Myocyte (in vitro differentiated cells): ENCODE measurements at regions not wholly inside any gene's neighbourhood (a gene's known extent, or its start where the extent isn't known, plus 50 kb on each side); places are given as distances from the start of the nearest gene placed in this dataset.
"Not testable (repeated sequence)": the region's sequence is repeated elsewhere in the genome, so short reads cannot be mapped to it uniquely, and the experiment has no call there.

Source experiments
- DNase-seq: peaks from one replicate; pipeline ENCODE4 v3.0.0-alpha.2; 2012; ENCODE audit warnings: low read depth

GRCh38 chr2:149727927-149728326, 140.4 kb upstream of the MMADHC start:
- DNase-seq, result no peak

DNA sequence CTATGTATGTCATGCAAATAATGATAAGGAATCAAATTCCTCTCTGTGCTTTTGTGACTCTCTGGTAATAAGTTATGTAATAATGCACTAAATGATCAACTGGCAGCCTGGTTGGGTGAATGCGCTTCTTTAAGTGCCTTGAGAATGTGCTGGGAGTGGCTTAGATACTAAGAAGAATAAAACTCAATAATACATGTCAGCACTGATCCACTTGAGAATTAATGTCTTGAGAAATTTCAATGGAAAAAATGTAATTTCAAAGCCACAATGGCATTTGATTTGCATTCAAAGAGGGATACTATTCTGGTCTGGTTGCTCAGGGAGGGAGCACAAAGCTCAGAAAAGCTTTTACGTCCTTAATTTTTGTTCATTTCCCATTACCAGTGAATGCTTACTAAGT, 137.7 kb upstream of the MMADHC start:
- no peak for DNase-seq

- no peak for DNase-seq
Measured at GRCh38 chr2:149724091-149724490, 136.5 kb upstream of the MMADHC start.

- no peak for DNase-seq
Measured at GRCh38 chr2:149720615-149721014, 133.0 kb upstream of the MMADHC start.

DNA sequence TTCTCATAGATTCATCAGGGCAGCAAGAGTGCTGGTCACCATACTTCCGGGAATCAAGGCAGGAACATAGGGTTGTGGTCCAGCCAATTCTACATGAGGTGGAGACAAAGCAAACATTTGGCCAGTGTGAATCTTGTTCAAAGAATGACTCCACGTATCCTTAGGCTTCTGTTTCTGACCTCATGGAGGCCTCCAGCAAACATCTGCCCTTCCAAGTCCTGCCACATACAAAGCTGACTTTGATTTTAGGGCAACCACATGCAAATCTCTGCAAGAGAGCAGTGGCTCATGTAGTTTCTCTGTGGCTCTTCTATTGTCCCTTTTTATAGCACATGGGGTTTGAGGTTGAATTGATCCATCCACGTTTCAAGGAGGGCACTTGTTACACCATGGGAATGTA, 132.1 kb upstream of the MMADHC start:
- DNase-seq, result no peak

GRCh38 chr2:149716687-149717086, 129.1 kb upstream of the MMADHC start:
- DNase-seq, result no peak

DNA sequence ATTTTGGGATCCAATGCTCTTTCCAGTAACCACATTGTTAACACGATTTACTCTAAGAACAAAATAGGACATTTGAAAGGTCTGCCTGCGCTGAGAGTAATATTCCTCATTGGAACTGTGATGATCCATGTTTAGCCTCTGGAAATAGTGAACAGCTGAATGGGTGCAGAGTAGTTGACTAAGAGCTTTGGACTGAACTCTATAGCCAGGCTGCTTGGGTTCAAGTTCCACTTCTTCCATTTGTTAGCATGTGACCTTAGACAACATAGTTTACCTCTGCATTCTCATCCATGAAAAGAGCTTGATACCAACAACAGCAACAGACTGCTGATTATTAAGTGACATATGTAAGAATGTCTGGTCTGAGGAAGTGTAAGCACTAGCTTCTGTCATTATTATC, 128.3 kb upstream of the MMADHC start:
- peak; percentile 57 for DNase-seq

GRCh38 chr2:149715005-149715592, 127.5 kb upstream of the MMADHC start:
- peak; percentile 90 for DNase-seq

- no peak for DNase-seq
Measured at GRCh38 chr2:149709496-149710263, 122.1 kb upstream of the MMADHC start.

- no peak for DNase-seq
Measured at GRCh38 chr2:149703281-149703680, 115.7 kb upstream of the MMADHC start.

GRCh38 chr2:149702571-149702970, 115.0 kb upstream of the MMADHC start:
- no peak for DNase-seq

GRCh38 chr2:149701241-149701640, 113.7 kb upstream of the MMADHC start:
- no peak for DNase-seq

DNA sequence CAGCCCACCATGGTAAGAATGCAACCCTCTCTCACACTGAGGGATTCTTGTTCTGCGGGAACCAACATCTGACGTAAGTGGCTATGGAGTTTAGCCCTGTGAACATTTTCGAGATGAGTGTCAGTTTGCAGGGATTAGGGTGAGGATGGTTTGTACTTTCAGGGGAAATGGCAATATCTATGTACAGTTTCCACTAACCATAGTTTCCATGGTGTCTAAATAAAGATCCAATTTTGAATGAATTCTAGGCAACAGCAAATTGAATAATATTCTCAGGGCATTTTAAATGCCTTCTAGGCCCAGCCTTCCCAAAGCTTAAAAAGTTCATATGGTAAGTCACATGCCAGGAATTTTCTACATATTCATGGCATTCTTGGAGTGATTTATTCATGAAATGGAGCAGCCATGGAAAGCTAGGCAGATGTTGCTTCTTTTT, 105.4 kb upstream of the MMADHC start:
- DNase-seq, result peak; percentile 69

GRCh38 chr2:149690825-149691224, 103.2 kb upstream of the MMADHC start:
- DNase-seq, result peak; percentile 60

DNA sequence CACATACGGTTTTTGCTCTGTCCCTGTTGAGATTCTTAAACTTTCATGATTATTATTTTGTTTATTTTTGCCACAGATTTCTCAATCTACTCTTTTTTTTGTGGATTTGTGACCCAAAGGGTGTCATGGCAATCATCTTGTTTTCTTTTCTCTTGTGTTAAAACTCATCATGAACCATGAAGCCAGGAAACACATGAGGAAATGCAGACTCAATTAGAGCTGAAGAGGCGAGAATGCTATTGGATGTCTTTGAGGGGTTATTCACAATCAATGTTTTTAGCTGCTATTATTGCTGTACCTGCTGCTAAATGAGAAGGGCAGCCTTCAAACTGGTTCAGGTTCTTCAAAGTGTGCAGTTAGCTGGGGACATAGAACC, 99.5 kb upstream of the MMADHC start:
- peak; percentile 25 for DNase-seq

- DNase-seq, result peak; percentile 88
Measured at GRCh38 chr2:149686136-149687051, 98.8 kb upstream of the MMADHC start.

DNA sequence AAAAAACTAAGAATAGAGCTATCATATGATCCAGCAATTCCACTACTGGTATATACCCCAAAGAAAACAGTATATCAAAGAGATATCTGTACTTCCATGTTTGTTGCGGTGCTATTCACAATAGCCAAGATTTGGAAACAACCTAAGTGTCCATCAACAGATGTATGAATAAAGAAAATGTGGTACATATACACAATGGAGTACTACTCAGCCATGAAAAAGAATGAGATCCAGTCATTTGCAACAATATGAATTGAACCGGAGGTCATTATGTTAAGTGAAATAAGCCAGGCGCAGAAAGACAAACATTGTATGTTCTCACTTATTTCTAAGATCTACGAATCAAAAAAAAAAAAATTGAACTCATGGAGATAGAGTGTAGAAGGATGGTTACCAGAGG, 97.8 kb upstream of the MMADHC start:
- not testable (repeated sequence) for DNase-seq

GRCh38 chr2:149679286-149679685, 91.7 kb upstream of the MMADHC start:
- peak; percentile 71 for DNase-seq

GRCh38 chr2:149677416-149677815, 89.8 kb upstream of the MMADHC start:
- no peak for DNase-seq

- no peak for DNase-seq
Measured at GRCh38 chr2:149670086-149670485, 82.5 kb upstream of the MMADHC start.

DNA sequence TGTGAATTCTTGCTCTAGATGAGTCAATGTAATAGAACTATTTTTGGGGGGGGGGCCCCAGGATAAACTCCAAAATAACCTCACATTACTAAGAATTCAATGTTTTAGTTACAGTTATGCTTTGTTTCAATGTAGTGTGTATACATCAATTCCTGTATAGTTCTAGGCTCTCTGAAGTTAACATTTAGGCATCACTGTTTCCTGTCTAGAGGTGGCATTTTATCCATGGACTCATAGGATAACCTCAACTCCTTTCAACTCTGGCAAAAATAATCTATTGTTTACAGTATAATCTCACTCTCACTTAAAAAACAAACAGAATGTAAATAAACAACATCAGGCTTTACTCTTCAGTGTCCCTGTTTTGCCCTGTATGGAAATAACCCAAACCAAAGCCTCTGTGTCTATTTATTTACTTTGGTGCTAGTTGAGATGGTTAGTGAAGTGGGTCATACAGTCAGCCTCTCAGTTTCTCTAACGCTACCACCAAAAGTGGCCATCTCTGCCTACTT, 79.3 kb upstream of the MMADHC start:
- DNase-seq, result no peak

DNA sequence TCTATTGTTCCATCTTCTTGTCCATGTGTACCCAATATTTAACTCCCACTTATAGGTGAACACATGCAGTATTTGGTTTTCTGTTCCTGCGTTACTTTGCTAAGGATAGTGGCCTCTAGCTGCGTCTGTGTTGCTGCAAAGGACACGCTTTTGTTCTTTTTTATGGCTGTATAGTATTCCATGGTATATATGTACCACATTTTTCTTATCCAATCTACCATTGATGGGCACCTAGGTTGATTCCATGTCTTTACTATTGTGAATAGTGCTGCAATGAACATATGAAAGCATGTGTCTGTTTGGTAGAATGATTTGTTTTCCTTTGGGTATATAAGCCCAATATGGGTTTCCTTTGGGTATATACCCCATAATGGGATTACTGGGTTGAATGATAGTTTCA, 77.3 kb upstream of the MMADHC start:
- no peak for DNase-seq
